Fibroblast of lung (primary cell): ENCODE measurements at regions not wholly inside any gene's neighbourhood (a gene's known extent, or its start where the extent isn't known, plus 50 kb on each side); places are given as distances from the start of the nearest gene placed in this dataset.

Experiments used
- CTCF ChIP-seq, 2 donors: IDR thresholded peaks in 1 of 2; conservative IDR thresholded peaks in 1 of 2; 1 replicate in 1 of 2; 2 replicates in 1 of 2; pipeline ENCODE4 v1.5.1; 2011 to 2012; ENCODE audit warnings: low read length in 2 of 2, control low read depth in 1 of 2, inconsistent platforms in 1 of 2, low read depth in 1 of 2, mild to moderate bottlenecking in 1 of 2
- EZH2 ChIP-seq: IDR thresholded peaks from 2 replicates; pipeline ENCODE4 v1.5.1; 2012; ENCODE audit warnings: low read length, control low read depth, mild to moderate bottlenecking; ENCODE audit errors: missing control alignments

GRCh38 chr22:27596133-27596870 is 205.3 kb downstream of the MN1 start:
- no peak for TF ChIP-seq CTCF (conservative IDR thresholded peaks at IDR 0.05 in 1 of 2, IDR thresholded peaks at IDR 0.05 in 1 of 2; ENCODE audit: low read depth in 1 of 2, low read length in 2 of 2)
- no peak for TF ChIP-seq EZH2
